BE2C (cell line): ENCODE measurements at regions not wholly inside any gene's neighbourhood (a gene's known extent, or its start where the extent isn't known, plus 50 kb on each side); places are given as distances from the start of the nearest gene placed in this dataset.

ENCODE experiments used
- DNase-seq: peaks from one replicate; pipeline ENCODE4 v3.0.0-alpha.2; 2020
- H3K27me3 ChIP-seq: fragments of 250-450 bp; sonication (Bioruptor Pico); 2 replicates; pipeline ENCODE4 v1.5.1; 2020; ENCODE audit warnings: mild to moderate bottlenecking
- H3K36me3 ChIP-seq: fragments of 250-450 bp; sonication (Bioruptor Pico); 2 replicates; pipeline ENCODE4 v1.5.1; 2020; ENCODE audit warnings: mild to moderate bottlenecking
- H3K4me1 ChIP-seq: fragments of 250-450 bp; sonication (Bioruptor Pico); 2 replicates; pipeline ENCODE4 v1.5.1; 2020
- H3K4me3 ChIP-seq: 2 replicates; pipeline ENCODE4 v1.5.1; 2011; ENCODE audit warnings: low read depth, low read length
- H3K9me3 ChIP-seq: fragments of 250-450 bp; sonication (Bioruptor Pico); 2 replicates; pipeline ENCODE4 v1.5.1; 2020
- CTCF ChIP-seq: IDR thresholded peaks from 2 replicates; pipeline ENCODE4 v1.5.1; 2012; ENCODE audit warnings: mild to moderate bottlenecking, low read depth, low read length

GRCh38 chr1:219560856-219561255 is 52.0 kb downstream of the ZC3H11B start:
- no peak for DNase-seq
- H3K36me3 ChIP-seq = no peaks in the 10 kb centered on the region
- H3K4me3 ChIP-seq = no peak overlapping the region
- no peaks in the 10 kb centered on the region for H3K4me1 ChIP-seq
- H3K9me3 ChIP-seq = no peaks in the 10 kb centered on the region; the same call in 1 of the 2 replicates
- no peak for TF ChIP-seq CTCF
- no peaks in the 10 kb centered on the region for H3K27me3 ChIP-seq

GRCh38 chr1:219559899-219560298 is 53.0 kb downstream of the ZC3H11B start:
- Histone ChIP-seq H3K36me3 (no peaks in the 10 kb centered on the region), H3K4me3 (no peak overlapping the region), H3K27me3 (no peaks in the 10 kb centered on the region), H3K4me1 (no peaks in the 10 kb centered on the region), H3K9me3 (no peaks in the 10 kb centered on the region; the same call in 1 of the 2 replicates)
- no peak for TF ChIP-seq CTCF
- no peak for DNase-seq

- TF ChIP-seq CTCF = no peak
- DNase-seq = no peak
- Histone ChIP-seq H3K4me1 (no peaks in the 10 kb centered on the region), H3K36me3 (no peaks in the 10 kb centered on the region), H3K4me3 (no peak overlapping the region), H3K27me3 (no peaks in the 10 kb centered on the region), H3K9me3 (no peaks in the 10 kb centered on the region; the same call in 1 of the 2 replicates)
Measured at GRCh38 chr1:219555806-219556205, 57.1 kb downstream of the ZC3H11B start.

GRCh38 chr1:219555031-219555692 is 57.7 kb downstream of the ZC3H11B start:
- H3K4me3 ChIP-seq = no peak overlapping the region
- no peaks in the 10 kb centered on the region for H3K4me1 ChIP-seq
- DNase-seq = no peak
- H3K9me3 ChIP-seq = no peaks in the 10 kb centered on the region; the same call in 1 of the 2 replicates
- no peaks in the 10 kb centered on the region for H3K36me3 ChIP-seq
- TF ChIP-seq CTCF = no peak
- no peaks in the 10 kb centered on the region for H3K27me3 ChIP-seq

GRCh38 chr1:219553934-219554502 is 58.9 kb downstream of the ZC3H11B start:
- Histone ChIP-seq H3K9me3 (no peaks in the 10 kb centered on the region; the same call in 1 of the 2 replicates), H3K4me3 (no peak overlapping the region), H3K36me3 (no peaks in the 10 kb centered on the region), H3K4me1 (no peaks in the 10 kb centered on the region), H3K27me3 (no peaks in the 10 kb centered on the region)
- no peak for DNase-seq
- no peak for TF ChIP-seq CTCF

GRCh38 chr1:219550201-219550600 is 62.7 kb downstream of the ZC3H11B start:
- DNase-seq = no peak
- H3K27me3 ChIP-seq = no peaks in the 10 kb centered on the region
- H3K4me1 ChIP-seq = no peaks in the 10 kb centered on the region
- no peaks in the 10 kb centered on the region for H3K36me3 ChIP-seq
- no peak overlapping the region for H3K4me3 ChIP-seq
- no peaks in the 10 kb centered on the region for H3K9me3 ChIP-seq
- no peak for TF ChIP-seq CTCF
